Dedifferentiated amniotic fluid mesenchymal stem cell (primary cell): ENCODE measurements at regions not wholly inside any gene's neighbourhood (a gene's known extent, or its start where the extent isn't known, plus 50 kb on each side); places are given as distances from the start of the nearest gene placed in this dataset.
"Not testable (repeated sequence)": the region's sequence is repeated elsewhere in the genome, so short reads cannot be mapped to it uniquely, and the experiment has no call there.

Source experiments
- DNase-seq: peaks from one replicate; pipeline ENCODE4 v3.0.0-alpha.2; 2016; ENCODE audit errors: extremely low spot score

GRCh38 chr22:22372086-22372485 lies 127.5 kb downstream of the VPREB1 start:
- DNase-seq = no peak

DNA sequence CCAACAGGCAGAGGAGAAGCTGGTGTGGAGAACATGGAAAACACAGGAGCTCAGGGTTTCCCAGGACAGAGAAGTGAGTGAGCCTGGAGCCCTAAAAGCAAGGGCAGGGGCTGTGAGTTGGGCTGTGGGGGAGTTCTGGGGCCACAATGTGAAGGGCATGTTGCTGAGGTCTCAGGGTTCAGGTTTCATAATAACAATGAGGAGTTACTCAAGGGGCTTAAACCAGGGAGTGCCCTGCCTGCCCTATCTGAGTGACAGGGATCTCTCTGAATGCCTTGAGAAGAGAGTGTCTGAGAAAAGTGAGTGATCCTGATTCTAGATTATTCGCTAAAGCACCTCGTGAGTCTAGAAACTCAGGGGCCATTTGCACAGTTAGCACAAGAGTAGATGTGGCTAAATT lies 129.6 kb downstream of the VPREB1 start:
- DNase-seq = no peak

DNA sequence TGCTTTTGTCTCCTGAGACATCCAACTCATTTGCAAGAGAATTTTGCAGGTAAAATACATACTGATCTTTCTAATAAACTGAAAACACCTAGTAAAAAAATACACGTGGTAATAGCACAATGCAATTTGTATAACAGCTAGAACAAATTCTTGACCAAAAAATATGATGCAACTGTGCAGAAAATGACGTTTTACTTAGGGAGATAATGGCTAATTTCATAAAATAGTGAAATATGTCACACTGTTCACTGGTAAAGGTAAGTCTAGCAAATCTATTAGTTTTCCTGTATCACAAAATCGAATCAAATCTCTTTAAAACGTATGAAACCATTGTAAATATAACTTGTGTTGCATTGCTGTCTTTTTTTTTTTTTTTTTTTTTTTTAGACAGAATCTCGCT lies 130.0 kb downstream of the VPREB1 start:
- DNase-seq = no peak

DNA sequence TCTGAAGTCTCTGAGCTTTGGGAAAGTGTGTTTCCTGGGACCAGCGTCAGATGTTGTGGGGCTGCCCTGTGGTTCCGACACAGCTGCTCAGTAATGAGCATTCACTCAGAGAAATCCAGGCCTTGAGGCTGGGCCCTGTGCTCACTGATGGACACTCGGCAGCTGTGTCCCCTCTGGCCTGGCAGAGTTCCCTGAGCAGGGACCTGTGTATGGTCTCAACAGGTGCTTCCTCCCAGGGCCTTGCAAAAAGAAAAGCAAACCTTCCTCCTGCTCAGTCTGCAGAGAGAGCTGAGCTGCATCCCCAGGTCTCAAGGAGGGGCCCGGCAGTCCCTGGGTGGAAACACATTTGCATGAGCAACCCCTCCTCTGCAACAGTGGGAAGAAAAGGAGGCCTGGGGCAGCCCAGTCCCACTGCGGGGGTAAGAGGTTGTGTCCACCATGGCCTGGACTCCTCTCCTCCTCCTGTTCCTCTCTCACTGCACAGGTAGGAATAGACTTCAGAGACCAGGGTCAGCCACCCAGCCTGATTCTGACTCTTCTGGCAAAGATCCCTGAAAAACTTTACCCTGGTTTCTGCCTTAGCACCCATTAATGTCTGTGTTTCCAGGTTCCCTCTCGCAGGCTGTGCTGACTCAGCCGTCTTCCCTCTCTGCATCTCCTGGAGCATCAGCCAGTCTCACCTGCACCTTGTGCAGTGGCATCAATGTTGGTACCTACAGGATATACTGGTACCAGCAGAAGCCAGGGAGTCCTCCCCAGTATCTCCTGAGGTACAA lies 131.2 kb downstream of the VPREB1 start:
- no peak for DNase-seq

GRCh38 chr22:22376352-22376706 lies 131.7 kb downstream of the VPREB1 start:
- DNase-seq = no peak

- DNase-seq = not testable (repeated sequence)
Observed at GRCh38 chr22:22376884-22377283, 131.7 kb downstream of the ZNF280B start.

DNA sequence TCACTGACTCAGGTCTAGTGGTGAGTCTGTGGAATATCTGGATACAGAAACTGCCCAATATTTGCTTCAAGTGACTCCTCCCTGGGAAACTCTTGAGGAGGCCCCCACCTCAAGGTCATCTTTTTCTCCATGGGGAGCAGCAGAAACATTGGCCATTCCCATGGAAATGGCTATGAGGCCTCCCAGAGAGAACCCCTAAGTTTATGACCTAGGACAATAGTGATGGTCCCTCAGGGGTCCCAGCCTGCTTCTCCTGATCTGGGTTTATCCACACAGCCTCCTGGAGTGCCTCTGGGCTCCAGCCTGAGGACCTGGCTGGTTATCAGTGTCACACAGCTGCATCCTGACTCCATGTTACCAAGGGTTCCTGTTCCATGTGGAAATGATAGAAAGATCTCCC lies 131.2 kb downstream of the ZNF280B start:
- no peak for DNase-seq

- DNase-seq = no peak
Observed at GRCh38 chr22:22378446-22379415, 129.8 kb downstream of the ZNF280B start.

GRCh38 chr22:22380098-22381030 lies 128.2 kb downstream of the ZNF280B start:
- no peak for DNase-seq

GRCh38 chr22:22381292-22381691 lies 127.2 kb downstream of the ZNF280B start:
- DNase-seq = not testable (repeated sequence)

GRCh38 chr22:22384267-22384666 lies 124.3 kb downstream of the ZNF280B start:
- DNase-seq = no peak

DNA sequence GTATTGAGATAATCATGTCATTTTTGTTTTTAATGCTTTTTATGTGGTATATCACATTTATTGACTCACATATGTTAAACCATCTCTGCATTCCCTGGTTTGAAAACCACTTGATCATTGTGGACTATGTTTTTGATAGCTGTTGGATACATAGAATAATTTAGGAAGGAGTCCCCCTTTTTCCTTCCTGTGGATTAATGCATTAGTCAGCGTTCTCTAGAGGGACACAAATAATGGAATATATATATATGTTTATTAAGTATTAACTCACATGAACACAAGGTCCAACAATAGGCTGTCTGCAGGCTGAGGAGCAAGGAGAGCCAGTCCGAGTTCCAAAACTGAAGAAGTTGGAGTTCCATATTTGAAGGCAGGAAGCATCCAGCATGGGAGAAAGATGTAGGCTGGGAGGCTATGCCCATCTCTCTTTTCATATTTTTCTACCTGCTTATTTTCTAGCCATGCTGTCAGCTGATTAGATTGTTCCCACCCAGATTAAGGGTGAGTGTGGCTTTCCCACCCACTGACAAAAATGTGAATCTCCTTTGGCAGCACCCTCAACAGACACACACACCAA lies 123.8 kb downstream of the ZNF280B start:
- DNase-seq = no peak

- DNase-seq = no peak
Observed at GRCh38 chr22:22386602-22387385, 121.7 kb downstream of the ZNF280B start.

GRCh38 chr22:22387386-22387736 lies 121.2 kb downstream of the ZNF280B start:
- DNase-seq = no peak

DNA sequence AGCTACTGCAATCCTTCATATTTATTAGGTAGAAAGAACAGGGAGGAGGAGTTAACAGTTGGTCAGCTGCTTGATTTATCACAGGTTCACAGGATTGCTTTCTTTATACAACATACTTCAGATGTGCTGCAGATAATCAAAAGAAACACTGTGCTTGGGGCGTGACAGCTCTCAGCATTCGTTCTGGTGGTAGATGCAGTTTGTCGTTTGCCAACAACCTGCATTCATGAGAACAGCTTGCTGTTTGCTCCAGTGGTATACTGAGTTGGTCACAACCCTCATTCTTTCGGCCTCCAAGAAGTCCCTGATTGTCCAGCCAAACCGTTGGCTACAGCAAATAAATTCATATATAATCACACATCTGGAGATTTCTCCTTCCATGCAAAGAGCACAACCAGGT lies 120.5 kb downstream of the ZNF280B start:
- no peak for DNase-seq

- DNase-seq = no peak
Observed at GRCh38 chr22:22388494-22388893, 120.0 kb downstream of the ZNF280B start.

- no peak for DNase-seq
Observed at GRCh38 chr22:22389467-22389866, 119.1 kb downstream of the ZNF280B start.

GRCh38 chr22:22390989-22391388 lies 117.6 kb downstream of the ZNF280B start:
- DNase-seq = no peak

DNA sequence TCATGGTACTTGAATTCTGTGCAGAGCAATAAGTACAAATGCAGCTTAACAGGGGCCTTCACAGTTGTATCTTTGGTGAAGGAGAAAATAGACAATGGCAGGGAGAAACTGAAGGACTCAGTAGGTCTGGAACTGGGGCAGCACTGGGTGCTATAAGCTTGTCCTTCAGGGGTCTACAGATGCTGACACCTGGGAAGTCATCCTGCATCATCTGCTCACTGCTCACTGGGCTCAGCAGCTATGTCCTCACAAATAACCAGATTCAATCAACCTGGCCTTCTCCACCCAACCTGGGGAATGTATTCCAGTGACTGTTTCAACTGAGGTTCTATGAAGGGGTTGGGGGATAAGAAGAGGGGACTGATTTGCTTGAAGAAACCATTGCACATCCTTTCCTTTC lies 117.0 kb downstream of the ZNF280B start:
- no peak for DNase-seq

- no peak for DNase-seq
Observed at GRCh38 chr22:22392131-22392530, 116.4 kb downstream of the ZNF280B start.

GRCh38 chr22:22394591-22394990 lies 114.0 kb downstream of the ZNF280B start:
- no peak for DNase-seq
